GM12874 (cell line): ENCODE measurements at regions not wholly inside any gene's neighbourhood (a gene's known extent, or its start where the extent isn't known, plus 50 kb on each side); places are given as distances from the start of the nearest gene placed in this dataset.

Experiments
- CTCF ChIP-seq: IDR thresholded peaks from 2 replicates; pipeline ENCODE4 v1.5.1; 2011; ENCODE audit warnings: low read depth, mild to moderate bottlenecking, control low read depth, low read length, moderate library complexity; ENCODE audit not compliant: insufficient read depth

- TF ChIP-seq CTCF = no peak
Observed at GRCh38 chr6:86251106-86251505, 608.4 kb upstream of the SYNCRIP start.

- no peak for TF ChIP-seq CTCF
Observed at GRCh38 chr6:86217906-86218305, 575.2 kb upstream of the SYNCRIP start.

- no peak for TF ChIP-seq CTCF
Observed at GRCh38 chr6:86215323-86215722, 572.6 kb upstream of the SYNCRIP start.

GRCh38 chr6:86205980-86206379, 563.3 kb upstream of the SYNCRIP start:
- TF ChIP-seq CTCF = no peak

GRCh38 chr6:86203044-86203443, 560.4 kb upstream of the SYNCRIP start:
- TF ChIP-seq CTCF = no peak

GRCh38 chr6:86193821-86194220, 551.1 kb upstream of the SYNCRIP start:
- no peak for TF ChIP-seq CTCF

GRCh38 chr6:86192123-86192522, 549.4 kb upstream of the SYNCRIP start:
- peak; percentile 41; the same call in 1 of the 2 replicates for TF ChIP-seq CTCF

GRCh38 chr6:86175149-86175548, 532.5 kb upstream of the SYNCRIP start:
- TF ChIP-seq CTCF = 0 out of 2 replicates have a peak, but pooled peaks have one; percentile 11
